HCT116 (cell line): ENCODE measurements at regions not wholly inside any gene's neighbourhood (a gene's known extent, or its start where the extent isn't known, plus 50 kb on each side); places are given as distances from the start of the nearest gene placed in this dataset.

Experiments used
- ATAC-seq: fragments of 200-7000 bp; cut with Tn5 transposase; 2 replicates; pipeline ENCODE4 v1.9.1; 2020; ENCODE audit warnings: mild to moderate bottlenecking, moderate library complexity
- BruUV-seq: library from RNA; stranded (reverse); fragments of 400-500 nt; replicated peaks from 2 replicates; lab custom pipeline; 2021; lab: Mats Ljungman, UMichigan
- CTCF ChIA-PET: fragments of 300-600 bp; sonication (Branson Sonifier 250); formaldehyde crosslinking; loops from one replicate; lab custom pipeline; 2021; ENCODE audit warnings: antibody characterized with exemption; lab: Charles Lee
- POLR2A ChIA-PET: fragments of 300-600, 350-600 bp; sonication (Branson Sonifier 250); formaldehyde crosslinking; loops from one replicate; lab custom pipeline; 2021; ENCODE audit warnings: antibody characterized with exemption; lab: Charles Lee
- RAD21 ChIA-PET, 2 experiments: fragments of 300-600 bp; sonication (Branson Sonifier 250); formaldehyde crosslinking; loops; one replicate each; lab custom pipeline; 2023; ENCODE audit warnings: low total read pairs in 2 of 2; ENCODE audit not compliant: uncharacterized antibody in 2 of 2, unreplicated experiment in 2 of 2, low non-redundant PET in 1 of 2; lab: Charles Lee
- DNase-seq: peaks from one replicate; pipeline ENCODE4 v3.0.0-alpha.2; 2010; ENCODE audit warnings: low read depth, low spot score
- H2AFZ ChIP-seq: fragments of 200-600 bp; shearing (Covaris generic), sonication (generic); 2 replicates; pipeline ENCODE4 v1.6.1; 2017; ENCODE audit warnings: low read depth, mixed run types, mixed read lengths, antibody characterized with exemption, low read length; ENCODE audit not compliant: poor library complexity, severe bottlenecking
- H3K27ac ChIP-seq: 2 replicates; pipeline ENCODE4 v1.5.1; 2012; ENCODE audit warnings: low read depth, low read length
- H3K27me3 ChIP-seq: fragments of 200-600 bp; sonication (generic); 2 replicates; pipeline ENCODE4 v1.6.1; 2016; ENCODE audit warnings: mixed run types, low read length, mixed read lengths; ENCODE audit not compliant: insufficient read depth
- H3K36me3 ChIP-seq, 2 experiments: fragments of 200-500 bp in 1 of 2; fragments of 200-600 bp in 1 of 2; sonication (Bioruptor generic) in 1 of 2; sonication (generic) in 1 of 2; 2 replicates each; pipeline versions ENCODE4 v1.5.1 to v1.6.1; 2014 to 2016; ENCODE audit warnings: low read length in 2 of 2, inconsistent platforms in 1 of 2, mixed read lengths in 1 of 2, mixed run types in 1 of 2; ENCODE audit not compliant: insufficient read depth in 2 of 2, control insufficient read depth in 1 of 2
- H3K4me1 ChIP-seq, 2 experiments: fragments of 200-600 bp in 1 of 2; sonication (generic) in 1 of 2; 2 replicates each; pipeline versions ENCODE4 v1.5.1 to v1.6.1; 2012 to 2017; ENCODE audit warnings: low read length in 2 of 2, inconsistent platforms in 1 of 2, mild to moderate bottlenecking in 1 of 2, mixed read lengths in 1 of 2, mixed run types in 1 of 2, moderate library complexity in 1 of 2; ENCODE audit not compliant: insufficient read depth in 2 of 2, control insufficient read depth in 1 of 2
- H3K4me2 ChIP-seq: fragments of 200-600 bp; sonication (generic); 2 replicates; pipeline ENCODE4 v1.6.1; 2017; ENCODE audit warnings: mixed run types, low read length, mixed read lengths
- H3K4me3 ChIP-seq, 2 experiments: fragments of 200-600 bp in 1 of 2; sonication (generic) in 1 of 2; replicated peaks in 1 of 2; 2 replicates each; pipeline ENCODE4 v1.5.1; 2011 to 2016; ENCODE audit warnings: low read length in 2 of 2, control low read depth in 1 of 2, low read depth in 1 of 2, mild to moderate bottlenecking in 1 of 2, mixed read lengths in 1 of 2, mixed run types in 1 of 2
- H3K79me2 ChIP-seq: fragments of 200-600 bp; sonication (generic); 2 replicates; pipeline ENCODE4 v1.6.1; 2017; ENCODE audit warnings: mild to moderate bottlenecking, mixed run types, low read length, moderate library complexity, mixed read lengths; ENCODE audit not compliant: insufficient read depth
- H3K9ac ChIP-seq: fragments of 200-600 bp; sonication (generic); 2 replicates; pipeline ENCODE4 v1.6.1; 2016; ENCODE audit warnings: low read length, mixed read lengths
- H3K9me2 ChIP-seq: fragments of 200-600 bp; sonication (generic), shearing (Covaris generic); 2 replicates; pipeline ENCODE4 v1.6.1; 2017; ENCODE audit warnings: mixed run types, mild to moderate bottlenecking, moderate library complexity; ENCODE audit not compliant: insufficient read depth
- H3K9me3 ChIP-seq, 2 experiments: fragments of 200-500 bp in 1 of 2; fragments of 200-600 bp in 1 of 2; sonication (Bioruptor generic) in 1 of 2; sonication (generic) in 1 of 2; 2 replicates each; pipeline ENCODE4 v1.6.1; 2014 to 2017; ENCODE audit warnings: low read length in 2 of 2, mixed read lengths in 2 of 2, inconsistent platforms in 1 of 2, low read depth in 1 of 2, mild to moderate bottlenecking in 1 of 2, mixed run types in 1 of 2, moderate library complexity in 1 of 2; ENCODE audit not compliant: control insufficient read depth in 1 of 2, insufficient read depth in 1 of 2
- H4K20me1 ChIP-seq: fragments of 200-600 bp; sonication (generic), shearing (Covaris generic); 2 replicates; pipeline ENCODE4 v1.6.1; 2017; ENCODE audit warnings: mixed run types, mild to moderate bottlenecking, moderate library complexity; ENCODE audit not compliant: insufficient read depth
- JUND ChIP-seq: IDR thresholded peaks from 2 replicates; pipeline ENCODE4 v1.6.1; 2012
- RAD21 ChIP-seq: IDR thresholded peaks from 2 replicates; pipeline ENCODE4 v1.6.1; 2012; ENCODE audit warnings: low read depth, mild to moderate bottlenecking
- SIN3A ChIP-seq: IDR thresholded peaks from 2 replicates; pipeline ENCODE4 v1.6.1; 2012; ENCODE audit warnings: low read depth
- SP1 ChIP-seq: IDR thresholded peaks from 2 replicates; pipeline ENCODE4 v1.6.1; 2012; ENCODE audit warnings: low read depth
- TCF7L2 ChIP-seq: IDR thresholded peaks from 2 replicates; pipeline ENCODE4 v1.7.0; 2011; ENCODE audit warnings: borderline replicate concordance, inconsistent platforms; ENCODE audit not compliant: insufficient read depth, insufficient read length; ENCODE audit errors: extremely low read depth
- YY1 ChIP-seq: IDR thresholded peaks from 2 replicates; pipeline ENCODE4 v1.6.1; 2011; ENCODE audit warnings: low read length, low read depth, moderate library complexity, mild to moderate bottlenecking; ENCODE audit not compliant: insufficient replicate concordance; ENCODE audit errors: extremely low read depth
- ZNF274 ChIP-seq: fragments of 200-500 bp; sonication (Bioruptor generic); IDR thresholded peaks from 2 replicates; pipeline ENCODE4 v1.6.1; 2014; ENCODE audit warnings: mild to moderate bottlenecking, low read depth, low read length, inconsistent platforms
- intact Hi-C: fragments of 100-400 bp; cut with micrococcal nuclease; formaldehyde crosslinking; loops from 2 replicates; pipeline ENCODE4 v1.10.0; 2022
- TF ChIP-seq, protein P1 (sequence below): IDR thresholded peaks from 2 replicates; pipeline ENCODE4 v1.6.1; 2012
- TF ChIP-seq, protein P2 (sequence below): IDR thresholded peaks from 2 replicates; pipeline ENCODE4 v1.6.1; 2012; ENCODE audit warnings: low read depth

DNA sequence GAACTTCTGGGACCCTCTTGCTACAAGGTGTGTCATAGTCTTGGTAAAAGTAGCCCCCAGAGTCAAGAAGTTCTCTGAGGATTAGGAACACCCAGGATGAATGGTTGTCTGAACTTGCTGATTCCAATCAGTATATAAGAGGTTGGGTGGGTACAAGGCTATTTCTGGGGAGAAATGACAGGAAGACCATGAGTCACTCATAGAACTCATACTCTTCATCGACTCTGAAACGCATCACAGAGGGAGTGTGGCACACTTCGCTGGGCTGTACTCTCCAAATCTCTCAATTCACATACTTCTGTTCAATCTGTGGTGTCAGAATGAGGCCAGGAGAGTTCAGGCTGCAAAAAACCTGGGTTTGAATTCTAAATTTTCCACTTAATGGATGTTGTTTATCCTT, 193.2 kb upstream of the LEF1 start:
- DNase-seq: no peak
- ChIA-PET RAD21 (no interaction called here), POLR2A (no interaction called here), CTCF (no interaction called here)
- intact Hi-C loops: no loop called here
- Histone ChIP-seq H3K36me3 (no peaks in the 10 kb centered on the region), H3K27me3 (peaks cover 17% of the 10 kb centered on the region; the same call in 1 of the 2 replicates), H3K9me3 (no peaks in the 10 kb centered on the region), H3K9me2 (no peaks in the 10 kb centered on the region), H2AFZ (no peak overlapping the region), H4K20me1 (no peaks in the 10 kb centered on the region), H3K4me2 (no peak overlapping the region), H3K27ac (no peak overlapping the region), H3K79me2 (no peaks in the 10 kb centered on the region), H3K9ac (no peak overlapping the region), H3K4me3 (no peak overlapping the region), H3K4me1 (no peaks in the 10 kb centered on the region)
- no peak for ATAC-seq
- BruUV-seq: no TSS peak
- TF ChIP-seq SP1 (no peak), ZNF274 (no peak), YY1 (no peak), JUND (no peak), TCF7L2 (no peak), SIN3A (no peak), RAD21 (no peak)
- TF ChIP-seq, protein P1, sequence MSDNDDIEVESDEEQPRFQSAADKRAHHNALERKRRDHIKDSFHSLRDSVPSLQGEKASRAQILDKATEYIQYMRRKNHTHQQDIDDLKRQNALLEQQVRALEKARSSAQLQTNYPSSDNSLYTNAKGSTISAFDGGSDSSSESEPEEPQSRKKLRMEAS: no peak
- TF ChIP-seq, protein P2, sequence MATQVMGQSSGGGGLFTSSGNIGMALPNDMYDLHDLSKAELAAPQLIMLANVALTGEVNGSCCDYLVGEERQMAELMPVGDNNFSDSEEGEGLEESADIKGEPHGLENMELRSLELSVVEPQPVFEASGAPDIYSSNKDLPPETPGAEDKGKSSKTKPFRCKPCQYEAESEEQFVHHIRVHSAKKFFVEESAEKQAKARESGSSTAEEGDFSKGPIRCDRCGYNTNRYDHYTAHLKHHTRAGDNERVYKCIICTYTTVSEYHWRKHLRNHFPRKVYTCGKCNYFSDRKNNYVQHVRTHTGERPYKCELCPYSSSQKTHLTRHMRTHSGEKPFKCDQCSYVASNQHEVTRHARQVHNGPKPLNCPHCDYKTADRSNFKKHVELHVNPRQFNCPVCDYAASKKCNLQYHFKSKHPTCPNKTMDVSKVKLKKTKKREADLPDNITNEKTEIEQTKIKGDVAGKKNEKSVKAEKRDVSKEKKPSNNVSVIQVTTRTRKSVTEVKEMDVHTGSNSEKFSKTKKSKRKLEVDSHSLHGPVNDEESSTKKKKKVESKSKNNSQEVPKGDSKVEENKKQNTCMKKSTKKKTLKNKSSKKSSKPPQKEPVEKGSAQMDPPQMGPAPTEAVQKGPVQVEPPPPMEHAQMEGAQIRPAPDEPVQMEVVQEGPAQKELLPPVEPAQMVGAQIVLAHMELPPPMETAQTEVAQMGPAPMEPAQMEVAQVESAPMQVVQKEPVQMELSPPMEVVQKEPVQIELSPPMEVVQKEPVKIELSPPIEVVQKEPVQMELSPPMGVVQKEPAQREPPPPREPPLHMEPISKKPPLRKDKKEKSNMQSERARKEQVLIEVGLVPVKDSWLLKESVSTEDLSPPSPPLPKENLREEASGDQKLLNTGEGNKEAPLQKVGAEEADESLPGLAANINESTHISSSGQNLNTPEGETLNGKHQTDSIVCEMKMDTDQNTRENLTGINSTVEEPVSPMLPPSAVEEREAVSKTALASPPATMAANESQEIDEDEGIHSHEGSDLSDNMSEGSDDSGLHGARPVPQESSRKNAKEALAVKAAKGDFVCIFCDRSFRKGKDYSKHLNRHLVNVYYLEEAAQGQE: no peak
